ENCODE measurements at regions not wholly inside any gene's neighbourhood (a gene's known extent, or its start where the extent isn't known, plus 50 kb on each side); places are given as distances from the start of the nearest gene placed in this dataset.

DNA sequence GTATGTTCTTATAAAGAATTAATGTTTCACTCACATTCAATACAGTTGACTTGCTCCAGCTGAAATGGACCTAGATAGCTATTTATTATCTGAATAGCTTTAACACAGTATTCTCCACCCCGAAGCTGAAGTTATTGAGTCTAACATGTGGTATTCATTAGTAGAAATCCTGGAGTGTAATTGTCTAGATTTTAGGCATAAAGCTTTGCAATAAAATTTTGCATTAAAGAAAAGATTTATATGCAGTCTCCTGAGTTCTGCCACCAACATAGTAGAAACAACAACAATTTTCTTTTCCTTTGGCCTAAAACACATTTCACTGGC, 90.2 kb upstream of the DCLK2 start:
- TF ChIP-seq, protein P1, sequence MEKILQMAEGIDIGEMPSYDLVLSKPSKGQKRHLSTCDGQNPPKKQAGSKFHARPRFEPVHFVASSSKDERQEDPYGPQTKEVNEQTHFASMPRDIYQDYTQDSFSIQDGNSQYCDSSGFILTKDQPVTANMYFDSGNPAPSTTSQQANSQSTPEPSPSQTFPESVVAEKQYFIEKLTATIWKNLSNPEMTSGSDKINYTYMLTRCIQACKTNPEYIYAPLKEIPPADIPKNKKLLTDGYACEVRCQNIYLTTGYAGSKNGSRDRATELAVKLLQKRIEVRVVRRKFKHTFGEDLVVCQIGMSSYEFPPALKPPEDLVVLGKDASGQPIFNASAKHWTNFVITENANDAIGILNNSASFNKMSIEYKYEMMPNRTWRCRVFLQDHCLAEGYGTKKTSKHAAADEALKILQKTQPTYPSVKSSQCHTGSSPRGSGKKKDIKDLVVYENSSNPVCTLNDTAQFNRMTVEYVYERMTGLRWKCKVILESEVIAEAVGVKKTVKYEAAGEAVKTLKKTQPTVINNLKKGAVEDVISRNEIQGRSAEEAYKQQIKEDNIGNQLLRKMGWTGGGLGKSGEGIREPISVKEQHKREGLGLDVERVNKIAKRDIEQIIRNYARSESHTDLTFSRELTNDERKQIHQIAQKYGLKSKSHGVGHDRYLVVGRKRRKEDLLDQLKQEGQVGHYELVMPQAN (conservative IDR thresholded peaks at IDR 0.05) = no peak
- TF ChIP-seq POLR2AphosphoS5 (IDR thresholded peaks at IDR 0.05; ENCODE audit: low read length) (no peak), SRF (IDR thresholded peaks at IDR 0.05; ENCODE audit: low read depth in 2 of 2, low read length in 2 of 2) (no peak), EED (IDR thresholded peaks at IDR 0.05; ENCODE audit: low read depth) (no peak), EZH2 (IDR thresholded peaks at IDR 0.05; ENCODE audit: borderline replicate concordance, control insufficient read depth, low read depth, low read length) (no peak), ZBTB33 (IDR thresholded peaks at IDR 0.05) (no peak), MYC (IDR thresholded peaks at IDR 0.05; ENCODE audit: insufficient read depth, insufficient read length, insufficient replicate concordance, low read length, severe bottlenecking) (no peak), SUZ12 (IDR thresholded peaks at IDR 0.05; ENCODE audit: unreplicated experiment) (no peak), CTCF (IDR thresholded peaks at IDR 0.05 in 2 of 3, conservative IDR thresholded peaks at IDR 0.05 in 1 of 3; ENCODE audit: control insufficient read depth in 2 of 3, extremely low read depth in 1 of 3, insufficient read depth in 1 of 3, low read depth in 3 of 3, low read length in 3 of 3) (no peak)
- TF ChIP-seq, protein P2, sequence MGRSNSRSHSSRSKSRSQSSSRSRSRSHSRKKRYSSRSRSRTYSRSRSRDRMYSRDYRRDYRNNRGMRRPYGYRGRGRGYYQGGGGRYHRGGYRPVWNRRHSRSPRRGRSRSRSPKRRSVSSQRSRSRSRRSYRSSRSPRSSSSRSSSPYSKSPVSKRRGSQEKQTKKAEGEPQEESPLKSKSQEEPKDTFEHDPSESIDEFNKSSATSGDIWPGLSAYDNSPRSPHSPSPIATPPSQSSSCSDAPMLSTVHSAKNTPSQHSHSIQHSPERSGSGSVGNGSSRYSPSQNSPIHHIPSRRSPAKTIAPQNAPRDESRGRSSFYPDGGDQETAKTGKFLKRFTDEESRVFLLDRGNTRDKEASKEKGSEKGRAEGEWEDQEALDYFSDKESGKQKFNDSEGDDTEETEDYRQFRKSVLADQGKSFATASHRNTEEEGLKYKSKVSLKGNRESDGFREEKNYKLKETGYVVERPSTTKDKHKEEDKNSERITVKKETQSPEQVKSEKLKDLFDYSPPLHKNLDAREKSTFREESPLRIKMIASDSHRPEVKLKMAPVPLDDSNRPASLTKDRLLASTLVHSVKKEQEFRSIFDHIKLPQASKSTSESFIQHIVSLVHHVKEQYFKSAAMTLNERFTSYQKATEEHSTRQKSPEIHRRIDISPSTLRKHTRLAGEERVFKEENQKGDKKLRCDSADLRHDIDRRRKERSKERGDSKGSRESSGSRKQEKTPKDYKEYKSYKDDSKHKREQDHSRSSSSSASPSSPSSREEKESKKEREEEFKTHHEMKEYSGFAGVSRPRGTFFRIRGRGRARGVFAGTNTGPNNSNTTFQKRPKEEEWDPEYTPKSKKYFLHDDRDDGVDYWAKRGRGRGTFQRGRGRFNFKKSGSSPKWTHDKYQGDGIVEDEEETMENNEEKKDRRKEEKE (IDR thresholded peaks at IDR 0.05) = no peak

Data from GM12878 (cell line).